GM19455 (cell line): ENCODE measurements at regions not wholly inside any gene's neighbourhood (a gene's known extent, or its start where the extent isn't known, plus 50 kb on each side); places are given as distances from the start of the nearest gene placed in this dataset.
"Not testable (repeated sequence)": the region's sequence is repeated elsewhere in the genome, so short reads cannot be mapped to it uniquely, and the experiment has no call there.

ENCODE experiments used
- ATAC-seq: cut with Tn5 transposase; IDR thresholded peaks from one replicate; pipeline ENCODE4 v1.9.1; 2021; ENCODE audit not compliant: unreplicated experiment

DNA sequence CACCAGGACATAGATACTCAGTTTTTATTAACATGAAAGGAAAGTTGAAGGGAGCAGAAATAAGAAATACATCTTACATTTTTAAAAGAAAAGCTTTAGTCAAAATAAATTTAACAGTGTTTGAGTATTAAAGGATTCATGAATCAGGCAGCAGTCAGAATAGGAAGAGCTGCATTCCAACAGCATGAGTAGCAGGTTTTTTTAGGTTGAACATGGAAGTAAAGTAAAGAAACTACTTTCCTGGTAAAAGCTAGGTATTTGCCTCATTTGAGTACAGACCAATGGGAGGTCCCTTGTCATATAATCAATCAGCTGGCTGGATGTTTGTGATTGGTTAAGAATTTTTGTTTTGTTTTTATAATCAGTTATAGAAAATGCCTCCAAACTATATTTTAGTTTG, 645.9 kb upstream of the INTU start:
- no peak for ATAC-seq

DNA sequence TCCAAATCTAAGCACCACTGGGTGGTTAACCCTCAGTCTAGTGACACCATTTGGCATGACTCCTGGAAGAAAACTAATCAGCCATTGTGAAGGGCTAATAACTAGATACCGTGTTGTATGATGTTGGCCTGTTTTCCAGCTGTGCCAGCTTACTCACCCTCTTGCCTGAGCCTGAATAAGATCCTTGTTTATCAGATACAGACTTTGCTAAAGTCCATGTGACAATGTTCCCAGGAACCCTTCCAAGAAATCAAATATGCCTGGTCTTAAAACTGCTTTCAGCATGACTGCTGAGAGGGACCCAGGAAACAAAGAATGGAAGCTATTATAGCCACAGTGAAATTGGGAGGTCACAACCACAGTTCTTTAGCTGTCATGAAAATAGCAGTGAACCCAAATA, 640.8 kb upstream of the INTU start:
- no peak for ATAC-seq

- ATAC-seq: no peak
Measured at GRCh38 chr4:126992910-126993309, 639.8 kb upstream of the INTU start.

DNA sequence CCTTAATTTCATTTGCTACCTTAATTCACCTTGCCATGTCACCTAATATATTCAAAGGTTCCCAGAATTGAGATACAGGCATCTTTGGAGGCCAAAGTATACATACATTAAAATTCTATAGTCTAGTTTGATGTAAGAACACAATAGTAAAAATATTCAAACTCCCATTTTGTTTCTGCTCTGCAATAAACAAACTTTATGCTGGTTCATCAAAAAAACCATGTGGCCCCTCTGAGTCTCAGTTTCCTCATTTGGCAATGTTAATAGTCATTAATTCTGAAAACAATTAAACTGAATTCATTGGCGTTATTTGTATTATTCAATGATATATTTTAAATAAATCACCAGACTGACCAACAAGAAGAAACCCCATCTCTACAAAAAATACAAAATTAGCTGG, 639.4 kb upstream of the INTU start:
- ATAC-seq: no peak

- no peak for ATAC-seq
Measured at GRCh38 chr4:126995235-126995634, 637.5 kb upstream of the INTU start.

GRCh38 chr4:127000110-127000509, 632.6 kb upstream of the INTU start:
- no peak for ATAC-seq

DNA sequence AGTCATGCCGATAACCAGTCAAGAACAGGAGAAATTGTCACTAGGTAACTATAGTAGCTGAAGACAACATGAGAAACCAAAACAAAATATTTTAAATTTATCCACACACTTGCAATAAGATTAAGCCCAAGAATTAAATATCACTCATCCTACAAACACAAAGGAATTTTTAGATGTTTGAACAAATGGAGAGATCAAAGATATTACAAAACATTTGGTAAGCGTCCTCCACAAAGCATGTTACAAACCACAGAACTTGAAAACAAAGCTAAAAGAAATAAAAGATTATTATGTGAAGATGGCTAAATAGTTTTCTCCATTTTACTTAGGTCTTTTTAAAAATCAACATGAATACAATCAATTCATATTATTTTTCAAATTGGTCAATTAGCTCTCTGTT, 631.9 kb upstream of the INTU start:
- ATAC-seq: no peak

DNA sequence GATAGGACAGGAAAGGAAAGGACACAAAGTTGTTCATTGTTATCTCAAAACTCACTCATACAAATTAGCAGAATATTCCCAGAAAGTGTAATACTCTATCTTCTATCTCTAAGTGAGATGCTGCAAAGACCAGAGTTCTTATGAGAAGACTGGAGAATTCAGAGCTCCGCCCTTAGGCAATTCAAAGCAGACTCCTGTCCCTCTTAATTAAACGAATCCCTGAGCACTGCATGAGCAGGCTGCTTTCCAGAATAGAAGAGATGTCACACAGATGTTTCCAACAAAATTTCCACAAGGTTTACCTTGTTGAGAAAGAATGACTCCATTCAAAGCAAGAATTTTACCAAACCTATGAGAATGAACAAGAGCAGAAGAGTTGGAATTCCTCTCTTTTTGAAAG, 630.8 kb upstream of the INTU start:
- no peak for ATAC-seq

DNA sequence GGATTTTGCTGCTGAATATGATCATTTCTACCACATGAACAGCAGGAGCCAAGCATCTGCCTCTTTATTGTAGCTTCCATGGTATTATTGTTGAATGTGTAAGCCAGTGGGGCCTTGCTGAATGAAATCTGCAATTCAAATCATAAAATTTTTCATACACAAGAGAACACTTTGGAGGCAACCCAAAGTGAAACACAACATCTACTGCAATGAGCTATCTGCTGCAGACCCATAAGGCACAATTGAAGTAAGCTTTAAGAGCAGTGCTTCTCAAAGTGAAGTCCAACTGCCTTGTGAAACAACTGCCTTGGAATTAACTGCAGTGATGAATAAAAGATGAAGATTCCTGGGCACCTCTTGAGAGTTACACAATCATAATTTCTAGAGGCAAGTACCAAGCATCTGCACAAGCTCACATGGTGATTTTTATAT, 626.3 kb upstream of the INTU start:
- no peak for ATAC-seq

DNA sequence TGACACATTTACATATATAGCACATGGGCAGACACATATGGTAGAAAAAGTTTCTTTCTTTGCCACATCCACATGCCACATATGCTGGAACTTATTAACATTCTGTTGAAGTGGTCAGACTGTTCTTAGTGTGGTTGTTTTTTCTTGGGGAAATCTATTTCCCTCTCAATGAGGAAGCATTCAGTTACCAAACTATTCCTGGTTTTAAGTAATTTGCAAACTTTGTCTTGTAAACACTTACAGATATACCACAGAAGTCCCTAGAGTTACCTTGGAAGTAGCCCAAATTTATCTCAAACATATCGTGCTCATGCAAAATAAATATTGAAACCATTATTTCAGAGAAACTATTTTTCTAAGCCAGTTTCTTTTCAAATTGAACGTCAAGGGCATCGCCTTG, 625.5 kb upstream of the INTU start:
- ATAC-seq: no peak

- no peak for ATAC-seq
Measured at GRCh38 chr4:127012549-127012948, 620.2 kb upstream of the INTU start.

GRCh38 chr4:127015667-127016117, 617.1 kb upstream of the INTU start:
- ATAC-seq: no peak

DNA sequence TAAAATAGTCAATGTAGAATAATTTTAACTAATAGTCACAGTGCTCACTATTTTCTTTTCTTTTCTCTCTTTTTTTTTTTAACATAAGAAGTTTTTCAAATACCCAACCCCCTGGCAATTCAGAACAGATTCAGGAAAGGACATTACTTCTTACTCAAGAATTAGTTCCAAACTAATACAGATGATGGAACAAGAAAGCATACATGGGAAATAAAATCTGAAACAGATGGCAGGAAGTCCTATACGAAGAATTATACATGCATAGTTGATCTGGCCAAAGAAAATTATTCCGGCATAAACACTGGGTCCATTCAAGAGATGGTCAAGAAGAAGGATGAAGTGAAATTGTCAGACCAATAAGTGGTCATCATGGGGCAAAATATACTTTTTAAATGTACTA, 614.4 kb upstream of the INTU start:
- ATAC-seq: no peak

DNA sequence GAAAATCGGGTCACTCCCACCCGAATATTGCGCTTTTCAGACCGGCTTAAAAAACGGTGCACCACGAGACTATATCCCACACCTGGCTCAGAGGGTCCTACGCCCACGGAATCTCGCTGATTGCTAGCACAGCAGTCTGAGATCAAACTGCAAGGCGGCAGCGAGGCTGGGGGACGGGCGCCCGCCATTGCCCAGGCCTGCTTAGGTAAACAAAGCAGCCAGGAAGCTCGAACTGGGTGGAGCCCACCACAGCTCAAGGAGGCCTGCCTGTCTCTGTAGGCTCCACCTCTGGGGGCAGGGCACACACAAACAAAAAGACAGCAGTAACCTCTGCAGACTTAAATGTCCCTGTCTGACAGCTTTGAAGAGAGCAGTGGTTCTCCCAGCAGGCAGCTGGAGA, 611.9 kb upstream of the INTU start:
- ATAC-seq: not testable (repeated sequence)

DNA sequence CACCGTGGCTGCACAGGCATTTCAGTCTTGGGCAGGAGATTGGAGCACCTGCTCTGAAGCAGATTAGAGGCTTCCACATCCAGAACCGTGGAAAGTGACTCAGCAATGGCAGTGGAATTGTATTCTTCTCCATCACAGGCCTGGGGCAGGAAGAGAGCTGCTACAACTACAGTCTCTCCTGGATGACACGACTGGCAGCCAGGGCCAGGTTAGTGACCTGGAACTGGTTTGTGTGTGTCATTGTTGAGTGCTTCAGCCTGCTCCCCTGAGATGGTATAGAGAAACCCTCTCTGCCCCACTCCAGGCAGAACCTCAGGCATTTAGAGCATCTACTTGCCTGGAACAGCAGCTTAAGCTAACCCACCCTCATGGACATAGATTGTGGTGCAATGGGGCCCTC, 596.5 kb upstream of the INTU start:
- ATAC-seq: no peak

- no peak for ATAC-seq
Measured at GRCh38 chr4:127045861-127046260, 586.9 kb upstream of the INTU start.

DNA sequence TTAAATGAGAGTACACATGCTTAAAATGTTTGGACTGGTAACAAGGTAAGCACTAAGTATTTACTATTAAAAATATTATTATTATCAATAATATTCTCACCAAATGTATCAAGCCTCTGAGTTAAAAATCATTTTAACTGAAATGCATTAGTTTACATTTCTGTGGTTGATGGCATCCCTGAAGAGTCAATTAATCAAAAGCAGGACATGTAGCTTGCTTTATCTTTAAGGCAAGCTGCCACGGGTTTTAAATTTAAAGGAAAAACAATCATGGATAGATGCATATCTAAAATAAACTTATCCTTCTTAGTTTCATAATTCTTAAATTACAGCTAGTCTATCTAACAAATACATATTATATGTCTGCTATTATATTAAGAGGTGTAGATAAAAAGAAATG, 584.8 kb upstream of the INTU start:
- ATAC-seq: no peak

DNA sequence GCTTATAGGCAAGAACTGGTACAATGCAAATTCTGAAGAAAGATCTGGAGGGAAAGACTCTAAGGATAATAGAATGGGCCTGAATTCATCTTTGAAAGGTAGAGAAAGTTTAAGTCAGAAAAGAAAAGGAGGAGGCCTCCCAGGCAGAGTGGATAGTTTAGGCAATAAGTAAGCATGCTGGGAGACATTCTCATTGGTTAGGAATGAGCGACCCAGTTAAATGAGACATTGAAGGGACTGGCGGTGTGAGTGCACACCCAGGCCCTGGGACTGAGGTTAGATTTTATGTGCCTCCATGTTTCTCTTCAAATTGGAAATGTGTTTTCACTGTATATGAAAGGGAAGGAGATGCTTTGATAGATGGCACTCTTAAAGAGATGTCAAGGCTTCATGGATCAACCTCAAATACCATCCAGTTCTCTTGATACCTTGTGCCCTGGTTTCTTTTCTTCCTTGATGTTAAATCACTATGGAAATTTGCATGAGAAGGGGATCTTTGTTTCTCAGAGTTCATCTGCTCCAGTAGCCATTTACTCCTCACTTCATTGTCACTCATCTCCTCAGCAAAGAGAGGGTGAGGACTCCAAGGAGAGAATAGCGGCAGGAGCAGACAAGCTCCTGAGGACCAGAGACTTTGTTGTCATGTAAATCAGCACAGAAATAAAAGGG, 584.2 kb upstream of the INTU start:
- no peak for ATAC-seq

DNA sequence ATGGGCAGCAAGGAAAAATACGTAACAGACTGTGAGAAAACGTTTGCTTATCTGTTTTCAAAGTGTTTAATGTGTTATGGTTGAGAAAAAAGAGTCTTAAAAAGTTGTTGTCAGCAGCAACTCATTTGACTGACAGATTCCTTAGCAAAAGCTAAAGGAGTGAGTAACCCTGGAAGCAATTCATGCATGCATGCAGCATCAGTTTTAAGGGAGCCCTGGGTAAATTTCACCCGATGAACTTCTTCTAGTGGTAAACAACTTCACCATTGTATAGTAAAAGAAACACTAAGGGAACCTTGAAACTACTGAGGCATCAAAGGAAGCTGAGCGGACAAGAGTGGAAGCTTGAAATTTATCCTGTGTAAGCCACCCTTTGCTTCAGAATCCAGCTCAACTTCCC, 583.2 kb upstream of the INTU start:
- ATAC-seq: no peak

GRCh38 chr4:127052742-127053141, 580.0 kb upstream of the INTU start:
- no peak for ATAC-seq

GRCh38 chr4:127055357-127055756, 577.4 kb upstream of the INTU start:
- no peak for ATAC-seq

DNA sequence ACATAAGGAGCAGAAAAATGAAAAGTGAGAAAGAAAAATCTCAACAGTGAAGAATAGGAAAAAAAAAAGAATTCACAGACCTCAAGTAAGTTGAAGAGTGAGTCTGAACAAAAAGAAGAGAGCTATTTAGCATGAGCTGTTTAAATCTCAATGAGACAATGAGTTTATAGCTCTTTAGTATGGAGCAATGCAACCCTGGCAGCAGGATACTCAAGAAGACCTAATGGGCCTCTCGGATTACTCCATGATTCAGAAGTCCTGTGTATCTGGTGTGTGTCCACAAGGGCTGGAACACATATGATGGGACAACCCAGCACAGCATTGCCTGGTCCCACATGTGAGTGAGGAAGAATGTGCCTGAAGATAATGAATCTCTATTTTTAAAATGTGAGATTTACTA, 563.1 kb upstream of the INTU start:
- ATAC-seq: no peak

- ATAC-seq: no peak
Measured at GRCh38 chr4:127071443-127071842, 561.3 kb upstream of the INTU start.
